Hematopoietic multipotent progenitor cell treated with erythropoietin and hydrocortisone succinate and interleukin-3 and kit ligand, for 17 days (in vitro differentiated cells): ENCODE measurements at regions not wholly inside any gene's neighbourhood (a gene's known extent, or its start where the extent isn't known, plus 50 kb on each side); places are given as distances from the start of the nearest gene placed in this dataset.
"Not testable (repeated sequence)": the region's sequence is repeated elsewhere in the genome, so short reads cannot be mapped to it uniquely, and the experiment has no call there.

Source experiments
- DNase-seq: peaks from one replicate; pipeline ENCODE4 v3.0.0-alpha.2; 2015; ENCODE audit warnings: low spot score

- no peak for DNase-seq
Observed at GRCh38 chr2:160550048-160550447, 56.4 kb upstream of the RBMS1 start.

- no peak for DNase-seq
Observed at GRCh38 chr2:160551259-160551658, 57.7 kb upstream of the RBMS1 start.

- DNase-seq, result no peak
Observed at GRCh38 chr2:160555420-160556071, 61.9 kb upstream of the RBMS1 start.

- DNase-seq, result no peak
Observed at GRCh38 chr2:160557903-160558302, 64.3 kb upstream of the RBMS1 start.

GRCh38 chr2:160558531-160558930 is 64.9 kb upstream of the RBMS1 start:
- DNase-seq, result no peak

- no peak for DNase-seq
Observed at GRCh38 chr2:160561551-160562295, 68.1 kb upstream of the RBMS1 start.

- DNase-seq, result no peak
Observed at GRCh38 chr2:160562730-160563129, 69.1 kb upstream of the RBMS1 start.

- no peak for DNase-seq
Observed at GRCh38 chr2:160564591-160564990, 71.0 kb upstream of the RBMS1 start.

GRCh38 chr2:160565099-160565845 is 71.7 kb upstream of the RBMS1 start:
- no peak for DNase-seq

GRCh38 chr2:160566717-160567116 is 73.1 kb upstream of the RBMS1 start:
- no peak for DNase-seq

GRCh38 chr2:160568856-160569255 is 75.2 kb upstream of the RBMS1 start:
- DNase-seq, result no peak

GRCh38 chr2:160570376-160570775 is 76.8 kb upstream of the RBMS1 start:
- DNase-seq, result no peak

GRCh38 chr2:160574468-160575140 is 81.0 kb upstream of the RBMS1 start:
- no peak for DNase-seq

GRCh38 chr2:160575368-160575767 is 81.8 kb upstream of the RBMS1 start:
- no peak for DNase-seq

GRCh38 chr2:160576054-160576499 is 82.5 kb upstream of the RBMS1 start:
- no peak for DNase-seq

GRCh38 chr2:160577081-160577480 is 83.5 kb upstream of the RBMS1 start:
- DNase-seq, result not testable (repeated sequence)

- DNase-seq, result no peak
Observed at GRCh38 chr2:160581035-160581434, 87.4 kb upstream of the RBMS1 start.

GRCh38 chr2:160581448-160581847 is 87.8 kb upstream of the RBMS1 start:
- DNase-seq, result no peak

GRCh38 chr2:160582081-160582480 is 88.5 kb upstream of the RBMS1 start:
- DNase-seq, result no peak

- DNase-seq, result no peak
Observed at GRCh38 chr2:160582490-160583145, 89.0 kb upstream of the RBMS1 start.

GRCh38 chr2:160583146-160583535 is 89.5 kb upstream of the RBMS1 start:
- no peak for DNase-seq
